IMR-90 (cell line): ENCODE measurements at regions not wholly inside any gene's neighbourhood (a gene's known extent, or its start where the extent isn't known, plus 50 kb on each side); places are given as distances from the start of the nearest gene placed in this dataset.

Source experiments
- ATAC-seq: fragments of 200-7000 bp; cut with Tn5 transposase; 2 replicates; pipeline ENCODE4 v1.9.1; 2020; ENCODE audit warnings: low read depth, mild to moderate bottlenecking, moderate library complexity
- BruUV-seq: library from RNA; stranded (reverse); fragments of 400-500 nt; replicated peaks from 2 replicates; lab custom pipeline; 2021; lab: Mats Ljungman, UMichigan
- CTCF ChIA-PET: fragments of 300-600 bp; formaldehyde crosslinking; extraction: SDS; loops from one replicate; lab custom pipeline; 2021; ENCODE audit warnings: antibody characterized with exemption; lab: Yijun Ruan, JAX
- POLR2A ChIA-PET: fragments of 300-600 bp; sonication (Branson Sonifier 250); formaldehyde crosslinking; loops from one replicate; lab custom pipeline; 2022; ENCODE audit warnings: antibody characterized with exemption; ENCODE audit not compliant: unreplicated experiment; lab: Charles Lee
- DNase-seq: peaks from one replicate; pipeline ENCODE4 v3.0.0; 2013
- H2AFZ ChIP-seq: replicated peaks from 2 replicates; pipeline ENCODE3; 2013; ENCODE audit warnings: low read length, mild to moderate bottlenecking; ENCODE audit not compliant: poor library complexity
- H2AK5ac ChIP-seq: 2 replicates; pipeline ENCODE4 v1.6.1; 2013; ENCODE audit warnings: low read depth, low read length, inconsistent platforms
- H2AK9ac ChIP-seq: replicated peaks from 2 replicates; pipeline ENCODE3; 2013; ENCODE audit warnings: mild to moderate bottlenecking, low read depth, low read length, moderate library complexity; ENCODE audit not compliant: poor library complexity
- H2BK120ac ChIP-seq: 2 replicates; pipeline ENCODE4 v1.6.1; 2013; ENCODE audit warnings: low read depth, low read length, inconsistent platforms
- H2BK15ac ChIP-seq: 3 replicates; pipeline ENCODE4 v1.6.1; 2013; ENCODE audit warnings: low read depth, low read length, inconsistent platforms
- H2BK20ac ChIP-seq: 2 replicates; pipeline ENCODE4 v1.6.1; 2013; ENCODE audit warnings: low read depth, mild to moderate bottlenecking, inconsistent platforms, low read length, moderate library complexity
- H2BK5ac ChIP-seq: 2 replicates; pipeline ENCODE4 v1.6.1; 2013; ENCODE audit warnings: mild to moderate bottlenecking, low read depth, low read length, inconsistent platforms; ENCODE audit not compliant: poor library complexity, severe bottlenecking
- H3K14ac ChIP-seq: replicated peaks from 2 replicates; pipeline ENCODE4 v1.6.1; 2013; ENCODE audit warnings: low read depth, low read length, inconsistent platforms
- H3K18ac ChIP-seq: 2 replicates; pipeline ENCODE4 v1.6.1; 2013; ENCODE audit warnings: low read depth, low read length, control low read depth
- H3K23ac ChIP-seq: 2 replicates; pipeline ENCODE4 v1.6.1; 2013; ENCODE audit warnings: low read depth, low read length, inconsistent platforms
- H3K27ac ChIP-seq: 2 replicates; pipeline ENCODE4 v1.5.1; 2013; ENCODE audit warnings: mild to moderate bottlenecking, control low read depth, low read length; ENCODE audit not compliant: insufficient read depth
- H3K27me3 ChIP-seq: 2 replicates; pipeline ENCODE4 v1.6.1; 2013; ENCODE audit warnings: low read length; ENCODE audit not compliant: control insufficient read depth, insufficient read depth
- H3K36me3 ChIP-seq: 2 replicates; pipeline ENCODE4 v1.6.1; 2013; ENCODE audit warnings: low read length, mixed read lengths; ENCODE audit not compliant: control insufficient read depth, insufficient read depth
- H3K4ac ChIP-seq: 2 replicates; pipeline ENCODE4 v1.6.1; 2013; ENCODE audit warnings: low read depth, low read length, inconsistent platforms
- H3K4me1 ChIP-seq: 2 replicates; pipeline ENCODE4 v1.6.1; 2013; ENCODE audit warnings: low read length, mixed read lengths; ENCODE audit not compliant: control insufficient read depth, insufficient read depth
- H3K4me2 ChIP-seq: 2 replicates; pipeline ENCODE4 v1.6.1; 2013; ENCODE audit warnings: low read depth, mild to moderate bottlenecking, control low read depth, low read length, moderate library complexity
- H3K4me3 ChIP-seq: 2 replicates; pipeline ENCODE4 v1.5.1; 2013; ENCODE audit warnings: low read depth, mild to moderate bottlenecking, control low read depth, low read length, moderate library complexity; ENCODE audit not compliant: insufficient read depth
- H3K56ac ChIP-seq: 2 replicates; pipeline ENCODE4 v1.6.1; 2013; ENCODE audit warnings: low read length, inconsistent platforms; ENCODE audit not compliant: insufficient read depth; ENCODE audit errors: extremely low read depth
- H3K79me1 ChIP-seq, 2 experiments: 2 replicates each; pipeline ENCODE4 v1.6.1; 2013; ENCODE audit warnings: low read length in 2 of 2, inconsistent platforms in 1 of 2, low read depth in 1 of 2
- H3K9ac ChIP-seq: 2 replicates; pipeline ENCODE4 v1.6.1; 2013; ENCODE audit warnings: low read depth, low read length, control low read depth
- H3K9me1 ChIP-seq: 2 replicates; pipeline ENCODE4 v1.6.1; 2013; ENCODE audit warnings: low read length, inconsistent platforms; ENCODE audit not compliant: insufficient read depth
- H3K9me3 ChIP-seq: 2 replicates; pipeline ENCODE4 v1.6.1; 2013; ENCODE audit warnings: low read length; ENCODE audit not compliant: control insufficient read depth, insufficient read depth
- H4K20me1 ChIP-seq: 2 replicates; pipeline ENCODE4 v1.6.1; 2013; ENCODE audit warnings: low read length, inconsistent platforms; ENCODE audit not compliant: insufficient read depth
- H4K5ac ChIP-seq: 2 replicates; pipeline ENCODE4 v1.6.1; 2013; ENCODE audit warnings: mild to moderate bottlenecking, low read depth, low read length, control low read depth
- H4K8ac ChIP-seq, 2 experiments: 2 replicates each; pipeline ENCODE4 v1.6.1; 2013; ENCODE audit warnings: low read depth in 2 of 2, low read length in 2 of 2, control low read depth in 1 of 2, inconsistent platforms in 1 of 2
- H4K91ac ChIP-seq: 2 replicates; pipeline ENCODE4 v1.6.1; 2013; ENCODE audit warnings: low read depth, low read length, inconsistent platforms; ENCODE audit not compliant: insufficient read depth
- CEBPB ChIP-seq: IDR thresholded peaks from 2 replicates; pipeline ENCODE4 v1.6.1; 2012; ENCODE audit warnings: low read depth, low read length, improper control_type of control experiment
- CHD1 ChIP-seq: IDR thresholded peaks from 2 replicates; pipeline ENCODE4 v1.6.1; 2012; ENCODE audit warnings: low read depth, low read length, improper control_type of control experiment
- CTCF ChIP-seq: conservative IDR thresholded peaks from 2 replicates; pipeline ENCODE4 v1.5.1; 2012; ENCODE audit warnings: mild to moderate bottlenecking, low read depth, low read length, improper control_type of control experiment
- FOS ChIP-seq: fragments of 150-350 bp; IDR thresholded peaks from 2 replicates; pipeline ENCODE4 v1.6.1; 2016; ENCODE audit warnings: low read depth, low read length
- MAFK ChIP-seq: IDR thresholded peaks from 2 replicates; pipeline ENCODE4 v1.6.1; 2012; ENCODE audit warnings: low read depth, low read length, improper control_type of control experiment
- MAZ ChIP-seq: IDR thresholded peaks from 2 replicates; pipeline ENCODE4 v1.6.1; 2012; ENCODE audit warnings: low read depth, mild to moderate bottlenecking, low read length, improper control_type of control experiment, moderate library complexity, borderline replicate concordance
- MXI1 ChIP-seq: IDR thresholded peaks from 2 replicates; pipeline ENCODE4 v1.6.1; 2012; ENCODE audit warnings: low read depth, mild to moderate bottlenecking, low read length, moderate library complexity, borderline replicate concordance
- POLR2A ChIP-seq: IDR thresholded peaks from 2 replicates; pipeline ENCODE4 v1.6.1; 2012; ENCODE audit warnings: mild to moderate bottlenecking, low read depth, low read length
- RAD21 ChIP-seq: IDR thresholded peaks from 2 replicates; pipeline ENCODE4 v1.6.1; 2012; ENCODE audit warnings: low read length, improper control_type of control experiment
- RCOR1 ChIP-seq: IDR thresholded peaks from 2 replicates; pipeline ENCODE4 v1.6.1; 2012; ENCODE audit warnings: mild to moderate bottlenecking, low read length, improper control_type of control experiment; ENCODE audit not compliant: insufficient replicate concordance
- RFX5 ChIP-seq: IDR thresholded peaks from 2 replicates; pipeline ENCODE4 v1.8.0; 2012; ENCODE audit warnings: low read depth, mild to moderate bottlenecking, low read length, moderate library complexity
- SMC3 ChIP-seq: fragments of 150-350 bp; IDR thresholded peaks from 2 replicates; pipeline ENCODE4 v1.6.1; 2016; ENCODE audit warnings: low read depth, mild to moderate bottlenecking, antibody characterized with exemption, low read length, moderate library complexity
- USF2 ChIP-seq: fragments of 150-350 bp; IDR thresholded peaks from 2 replicates; pipeline ENCODE4 v1.6.1; 2017; ENCODE audit warnings: mild to moderate bottlenecking, antibody characterized with exemption, low read length, low read depth
- WGBS, 2 experiments: methylation state at CpG; one replicate each; pipeline versions ENCODE4 v1.1.5 to v1.1.7; 2013; ENCODE audit warnings: missing lambda C conversion rate in 2 of 2; ENCODE audit not compliant: insufficient read length in 1 of 2; ENCODE audit errors: extremely low coverage in 2 of 2; 5-methylcytosine and 5-hydroxymethylcytosine counted together
- dilution Hi-C: fragments of 300-500 bp; cut with HindIII; formaldehyde crosslinking; loops from one replicate; pipeline ENCODE4 v1.14.3; 2018; ENCODE audit warnings: low sequenced_read_pairs; ENCODE audit not compliant: unreplicated experiment
- in situ Hi-C: fragments of 300-500 bp; cut with MboI; formaldehyde crosslinking; loops from 3 replicates; pipeline ENCODE4 v1.14.3; 2019; ENCODE audit warnings: low sequenced_read_pairs, inconsistent platforms, mixed read lengths
- intact Hi-C: fragments of 100-400 bp; cut with micrococcal nuclease; formaldehyde crosslinking; loops from 2 replicates; pipeline ENCODE4 v1.10.0; 2022

GRCh38 chr11:87477321-87477720, 439.6 kb downstream of the TMEM135 start:
- no CpG with 5 or more reads among the region's 2 CpGs for WGBS, 2 experiments

More at GRCh38 chr11:87477321-87477720, 439.6 kb downstream of the TMEM135 start:
- Histone ChIP-seq H3K9me1 (peaks cover 4% of the 10 kb centered on the region; the same call in 1 of the 2 replicates), H4K20me1 (no peaks in the 10 kb centered on the region), H3K27ac (no peak overlapping the region), H4K91ac (no peak overlapping the region), H3K56ac (no peak overlapping the region), H3K4me3 (no peak overlapping the region), H3K4me2 (no peak overlapping the region), H3K4me1 (peaks cover 6% of the 10 kb centered on the region; the same call in 1 of the 2 replicates), H2BK5ac (no peak overlapping the region), H2BK20ac (no peak overlapping the region), H3K9me3 (no peaks in the 10 kb centered on the region), H4K5ac (no peak overlapping the region), H3K9ac (no peak overlapping the region), H3K79me1 (no peaks in the 10 kb centered on the region), H3K27me3 (no peaks in the 10 kb centered on the region), H2BK15ac (no peak overlapping the region), H3K14ac (no peak overlapping the region), H2AK9ac (no peak overlapping the region), H2AK5ac (no peak overlapping the region), H2AFZ (no peak overlapping the region), H3K18ac (no peak overlapping the region), H3K4ac (no peak overlapping the region), H2BK120ac (no peak overlapping the region), H3K23ac (no peak overlapping the region), H3K36me3 (no peaks in the 10 kb centered on the region), H4K8ac (no peak overlapping the region)
- TF ChIP-seq FOS, result no peak
- TF ChIP-seq MXI1, result no peak
- no peak for TF ChIP-seq MAZ
- TF ChIP-seq RCOR1, result no peak
- no peak for TF ChIP-seq CHD1
- no peak for TF ChIP-seq MAFK
- no peak for TF ChIP-seq CTCF
- no peak for TF ChIP-seq SMC3
- TF ChIP-seq POLR2A, result no peak
- no peak for TF ChIP-seq CEBPB
- no peak for TF ChIP-seq USF2
- no peak for TF ChIP-seq RFX5
- no peak for TF ChIP-seq RAD21
- BruUV-seq, result no TSS peak
- POLR2A ChIA-PET, result no interaction called here
- dilution Hi-C loops (no loop called here), intact Hi-C loops (no loop called here), in situ Hi-C loops (no loop called here)
- DNase-seq (no peak), ATAC-seq (no peak)
- CTCF ChIA-PET, result no interaction called here
